ENCODE measurements at regions not wholly inside any gene's neighbourhood (a gene's known extent, or its start where the extent isn't known, plus 50 kb on each side); places are given as distances from the start of the nearest gene placed in this dataset.

- TF ChIP-seq ELF4 (IDR thresholded peaks at IDR 0.05), result no peak
- TF ChIP-seq FOXA1 (IDR thresholded peaks at IDR 0.05), result no peak
- TF ChIP-seq HDGF (IDR thresholded peaks at IDR 0.05; ENCODE audit: borderline replicate concordance), result no peak
- TF ChIP-seq FOXM1 (IDR thresholded peaks at IDR 0.05; ENCODE audit: borderline replicate concordance), result no peak
- TF ChIP-seq ZNF384 (IDR thresholded peaks at IDR 0.05), result no peak
- no peak for TF ChIP-seq BHLHE40 (IDR thresholded peaks at IDR 0.05; ENCODE audit: borderline replicate concordance)
- TF ChIP-seq NFRKB (IDR thresholded peaks at IDR 0.05), result no peak
- no peak for TF ChIP-seq L3MBTL2 (conservative IDR thresholded peaks at IDR 0.05)
- TF ChIP-seq TARDBP (IDR thresholded peaks at IDR 0.05), result no peak
Observed at GRCh38 chr1:65539266-65540131, 119.0 kb downstream of the LEPR start.

All from HEK293T (cell line).